Pancreas (tissue), 10 donors: ENCODE measurements at regions not wholly inside any gene's neighbourhood (a gene's known extent, or its start where the extent isn't known, plus 50 kb on each side); places are given as distances from the start of the nearest gene placed in this dataset.

Experiments used
- ATAC-seq, 4 donors: fragments of 200-7000 bp; cut with Tn5 transposase; one replicate each; pipeline versions ENCODE4 v1.8.0 to v1.9.1; 2020; ENCODE audit warnings: mild to moderate bottlenecking in 4 of 4, moderate library complexity in 4 of 4
- DNase-seq, 6 donors: peaks; one replicate each; pipeline ENCODE4 v3.0.0-alpha.2; 2020
- FAIRE-seq: peaks from 2 replicates; lab custom pipeline; 2012; peaks lifted over from hg19 to GRCh38; lab: Jason Lieb, UNC
- H3K27ac ChIP-seq, 4 donors: fragments of 200-600 bp; sonication (generic); 1 replicate in 3 of 4; 2 replicates in 1 of 4; pipeline versions ENCODE4 v1.5.0 to v1.8.0; 2020
- H3K27me3 ChIP-seq, 4 donors: fragments of 200-600 bp; one replicate each; pipeline ENCODE4 v1.8.0; 2021
- H3K36me3 ChIP-seq, 3 donors: fragments of 200-600 bp; sonication (generic) in 1 of 3; one replicate each; pipeline versions ENCODE4 v1.5.0 to v1.8.0; 2020 to 2021
- H3K4me1 ChIP-seq, 3 donors: fragments of 200-600 bp; one replicate each; pipeline ENCODE4 v1.8.0; 2021
- H3K4me3 ChIP-seq, 4 donors: fragments of 200-600 bp; sonication (generic) in 2 of 4; one replicate each; pipeline versions ENCODE4 v1.5.0 to v1.8.0; 2020 to 2021
- H3K9me3 ChIP-seq, 4 donors: fragments of 200-600 bp; one replicate each; pipeline ENCODE4 v1.8.0; 2021
- WGBS, 2 donors: extraction: QIAGEN DNeasy Blood & Tissue Kit; methylation state at CpG; one replicate each; pipeline ENCODE4 v1.1.7; 2013; 5-methylcytosine and 5-hydroxymethylcytosine counted together
- intact Hi-C, 3 donors: fragments of 100-400 bp; cut with DNase I; formaldehyde crosslinking; loops; one replicate each; pipeline versions ENCODE4 v1.11.1 to v1.14.2; 2022
- TF ChIP-seq, protein P1 (sequence below), 4 donors: fragments of 200-600 bp; sonication (generic) in 3 of 4; IDR thresholded peaks; one replicate each; pipeline versions ENCODE4 v1.5.0 to v1.8.0; 2021; ENCODE audit warnings: antibody characterized with exemption in 4 of 4
- donor health status: healthy with polysubstance abuse.
- donor health status: DM: no; HTN: no; CAD: no; lungs with moderate emphysema.
- donor health status: DM: no; HTN: no; CAD: no.
- donor health status: control.
- donor health status: control.
- donor health status: Bipolar disorder and iron deficiency.
- donor health status: DM: yes; HTN: yes; CAD: no.
- donor health status: DM: no; HTN: no; CAD: no.
- donor health status: DM: no; HTN: no; CAD: no.
- donor health status: DM: yes; HTN: yes; CAD: no.

DNA sequence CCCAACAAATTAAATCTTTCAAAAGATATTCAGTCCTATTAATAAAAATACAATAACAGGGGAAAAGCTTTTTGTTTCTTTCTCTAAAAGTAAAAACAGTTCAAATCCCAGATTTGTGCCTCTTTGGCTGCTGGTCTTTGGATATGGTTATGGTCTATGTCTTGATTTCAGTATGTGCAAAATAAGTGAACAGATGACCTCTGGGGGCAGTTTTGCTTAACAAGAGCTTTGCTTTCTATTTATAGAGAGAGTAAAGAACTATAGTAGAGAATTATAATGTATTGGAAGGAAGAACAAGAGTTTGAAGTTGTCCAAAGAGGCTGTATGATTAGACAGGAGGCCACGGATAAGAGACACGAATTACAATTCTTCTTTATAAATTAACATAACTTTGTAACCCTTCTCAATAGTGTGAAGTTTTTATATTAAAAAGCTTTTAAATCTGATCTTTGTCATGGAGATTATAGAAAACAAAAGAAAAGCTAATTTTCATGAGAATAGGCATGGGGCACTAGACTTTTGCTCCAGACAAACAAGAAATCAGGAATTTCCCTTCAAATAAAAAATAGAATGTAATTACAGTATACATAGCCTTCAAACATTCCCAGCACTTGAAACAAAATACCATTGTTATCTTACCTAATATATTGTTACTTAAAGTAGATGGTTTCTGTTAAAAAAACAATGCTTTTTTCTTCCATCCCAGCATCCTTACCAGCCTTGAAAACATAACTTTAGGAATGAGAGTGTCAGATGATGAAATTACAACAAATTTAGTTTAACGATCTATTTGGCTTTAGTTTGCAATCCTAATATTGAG, 432.7 kb upstream of the ARHGEF26 start:
- no peaks in the 10 kb centered on the region for H3K27me3 ChIP-seq
- TF ChIP-seq, protein P1, sequence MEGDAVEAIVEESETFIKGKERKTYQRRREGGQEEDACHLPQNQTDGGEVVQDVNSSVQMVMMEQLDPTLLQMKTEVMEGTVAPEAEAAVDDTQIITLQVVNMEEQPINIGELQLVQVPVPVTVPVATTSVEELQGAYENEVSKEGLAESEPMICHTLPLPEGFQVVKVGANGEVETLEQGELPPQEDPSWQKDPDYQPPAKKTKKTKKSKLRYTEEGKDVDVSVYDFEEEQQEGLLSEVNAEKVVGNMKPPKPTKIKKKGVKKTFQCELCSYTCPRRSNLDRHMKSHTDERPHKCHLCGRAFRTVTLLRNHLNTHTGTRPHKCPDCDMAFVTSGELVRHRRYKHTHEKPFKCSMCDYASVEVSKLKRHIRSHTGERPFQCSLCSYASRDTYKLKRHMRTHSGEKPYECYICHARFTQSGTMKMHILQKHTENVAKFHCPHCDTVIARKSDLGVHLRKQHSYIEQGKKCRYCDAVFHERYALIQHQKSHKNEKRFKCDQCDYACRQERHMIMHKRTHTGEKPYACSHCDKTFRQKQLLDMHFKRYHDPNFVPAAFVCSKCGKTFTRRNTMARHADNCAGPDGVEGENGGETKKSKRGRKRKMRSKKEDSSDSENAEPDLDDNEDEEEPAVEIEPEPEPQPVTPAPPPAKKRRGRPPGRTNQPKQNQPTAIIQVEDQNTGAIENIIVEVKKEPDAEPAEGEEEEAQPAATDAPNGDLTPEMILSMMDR (IDR thresholded peaks at IDR 0.05): no peak
- no peak for FAIRE-seq
- ATAC-seq: no peak
- H3K4me1 ChIP-seq: no peaks in the 10 kb centered on the region
- no peak overlapping the region for H3K27ac ChIP-seq
- no peak overlapping the region for H3K4me3 ChIP-seq
- no peaks in the 10 kb centered on the region for H3K9me3 ChIP-seq
- intact Hi-C loops: no loop called here
- H3K36me3 ChIP-seq: no peaks in the 10 kb centered on the region
- no peak for DNase-seq
- 59 to 75% methylated on average over 3 of the region's 3 CpGs for WGBS, 2 donors

DNA sequence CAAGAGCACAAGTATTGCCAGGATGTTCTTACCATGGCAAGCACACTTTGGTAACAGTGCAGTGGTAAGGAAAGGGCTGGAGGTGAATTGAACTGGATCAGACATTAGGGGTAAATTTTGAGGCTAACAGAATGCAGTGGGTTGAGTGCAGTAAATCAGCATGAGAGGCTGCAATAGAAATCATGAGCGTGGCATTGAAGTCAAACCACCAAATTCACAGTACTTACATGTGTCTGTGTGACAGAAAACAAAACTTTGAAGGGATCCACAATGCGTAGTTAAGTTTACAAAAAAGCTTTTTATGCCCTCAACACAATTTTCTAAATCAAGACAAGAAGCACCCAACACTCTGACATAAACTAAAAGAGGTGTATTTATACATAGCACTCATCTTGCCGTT, 428.0 kb upstream of the ARHGEF26 start:
- WGBS, 2 donors: 57 to 69% methylated on average over 3 of the region's 3 CpGs
- Histone ChIP-seq H3K9me3 (no peaks in the 10 kb centered on the region), H3K4me3 (no peak overlapping the region), H3K27ac (no peak overlapping the region), H3K27me3 (no peaks in the 10 kb centered on the region), H3K4me1 (no peaks in the 10 kb centered on the region), H3K36me3 (no peaks in the 10 kb centered on the region)
- TF ChIP-seq, protein P1 (IDR thresholded peaks at IDR 0.05): no peak
- DNase-seq (no peak), ATAC-seq (no peak), FAIRE-seq (no peak)
- intact Hi-C loops: no loop called here

DNA sequence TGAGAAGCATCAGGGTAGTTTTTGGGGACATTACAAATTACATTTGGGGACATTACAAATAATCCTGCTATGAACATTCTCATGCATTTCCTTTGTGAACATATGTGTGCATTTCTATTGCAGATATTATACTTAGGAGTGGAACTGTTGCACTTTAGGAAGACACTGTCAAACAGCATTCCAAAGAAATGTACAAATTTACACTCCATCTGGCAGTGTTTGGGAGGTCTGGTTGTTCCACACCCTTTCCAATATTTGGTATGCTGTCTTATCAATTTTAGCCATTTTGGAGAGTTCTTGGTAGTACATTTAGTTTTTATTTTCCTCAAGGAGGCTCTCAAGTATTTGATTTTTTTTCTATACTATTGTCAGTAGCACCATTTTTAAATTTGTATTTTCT, 419.1 kb upstream of the ARHGEF26 start:
- no peak overlapping the region for H3K27ac ChIP-seq
- H3K36me3 ChIP-seq: no peaks in the 10 kb centered on the region
- DNase-seq: no peak
- ATAC-seq: no peak
- H3K27me3 ChIP-seq: no peaks in the 10 kb centered on the region
- no peaks in the 10 kb centered on the region for H3K4me1 ChIP-seq
- H3K9me3 ChIP-seq: no peaks in the 10 kb centered on the region
- intact Hi-C loops: no loop called here
- TF ChIP-seq, protein P1 (IDR thresholded peaks at IDR 0.05): no peak
- no peak for FAIRE-seq
- no peak overlapping the region for H3K4me3 ChIP-seq

DNA sequence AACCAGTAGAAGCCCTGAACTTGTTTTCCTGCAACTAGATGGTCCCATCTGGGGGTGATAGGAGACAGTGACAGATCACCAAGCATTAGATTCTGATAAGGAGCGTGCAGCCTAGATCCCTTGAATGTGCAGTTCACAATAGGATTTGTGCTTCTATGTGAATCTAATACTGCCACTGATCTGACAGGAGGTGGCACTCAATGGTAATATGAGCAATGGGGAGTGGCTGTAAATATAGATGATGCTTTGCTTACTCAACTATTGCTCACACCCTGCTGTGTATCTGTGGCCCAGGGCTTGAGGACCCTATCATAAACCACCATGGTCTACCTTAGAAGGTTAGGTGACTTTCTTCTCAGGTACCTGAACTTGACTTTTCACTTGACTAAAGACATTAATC, 417.1 kb upstream of the ARHGEF26 start:
- TF ChIP-seq, protein P1 (IDR thresholded peaks at IDR 0.05): no peak
- H3K9me3 ChIP-seq: no peaks in the 10 kb centered on the region
- intact Hi-C loops: no loop called here
- no peak for ATAC-seq
- no peaks in the 10 kb centered on the region for H3K27me3 ChIP-seq
- DNase-seq: no peak
- no peaks in the 10 kb centered on the region for H3K36me3 ChIP-seq
- FAIRE-seq: no peak
- WGBS, 2 donors: 25 to 45% methylated on average over 1 of the region's 1 CpG
- no peak overlapping the region for H3K27ac ChIP-seq
- no peak overlapping the region for H3K4me3 ChIP-seq
- no peaks in the 10 kb centered on the region for H3K4me1 ChIP-seq

DNA sequence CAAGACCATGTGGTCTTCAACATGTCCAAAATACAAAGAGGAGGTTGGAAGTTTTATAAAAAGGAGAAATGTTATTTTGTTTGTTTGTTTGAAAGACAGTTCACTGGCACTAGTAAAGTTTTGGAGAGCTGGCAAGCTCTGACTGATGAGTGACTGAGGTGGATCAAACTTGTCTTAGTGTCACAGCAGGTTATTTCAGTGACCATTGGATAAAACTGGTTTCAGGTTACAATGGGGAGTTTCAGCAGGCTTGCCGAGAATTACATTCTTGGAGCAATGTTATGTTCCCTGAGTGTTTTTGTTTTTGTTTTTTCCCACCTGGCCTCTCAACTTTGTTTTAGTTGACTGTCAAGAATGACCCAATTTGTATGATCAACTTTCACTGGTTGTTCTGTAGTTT, 414.5 kb upstream of the ARHGEF26 start:
- intact Hi-C loops: no loop called here
- H3K9me3 ChIP-seq: no peaks in the 10 kb centered on the region
- FAIRE-seq: no peak

More for the DNA sequence above, 414.5 kb upstream of the ARHGEF26 start:
- DNase-seq (no peak), ATAC-seq (no peak)
- Histone ChIP-seq H3K4me1 (no peaks in the 10 kb centered on the region), H3K27ac (no peak overlapping the region), H3K27me3 (no peaks in the 10 kb centered on the region), H3K36me3 (no peaks in the 10 kb centered on the region), H3K4me3 (no peak overlapping the region)
- TF ChIP-seq, protein P1 (IDR thresholded peaks at IDR 0.05): no peak
- 8 to 14% methylated on average over 1 of the region's 1 CpG for WGBS, 2 donors
